Fibroblast of lung (primary cell): ENCODE measurements at regions not wholly inside any gene's neighbourhood (a gene's known extent, or its start where the extent isn't known, plus 50 kb on each side); places are given as distances from the start of the nearest gene placed in this dataset.

ENCODE experiments used
- EZH2 ChIP-seq: IDR thresholded peaks from 2 replicates; pipeline ENCODE4 v1.5.1; 2012; ENCODE audit warnings: low read length, control low read depth, mild to moderate bottlenecking; ENCODE audit errors: missing control alignments
- TF ChIP-seq, protein P1 (sequence below), 2 donors: IDR thresholded peaks in 1 of 2; conservative IDR thresholded peaks in 1 of 2; 1 replicate in 1 of 2; 2 replicates in 1 of 2; pipeline ENCODE4 v1.5.1; 2011 to 2012; ENCODE audit warnings: low read length in 2 of 2, control low read depth in 1 of 2, inconsistent platforms in 1 of 2, low read depth in 1 of 2, mild to moderate bottlenecking in 1 of 2

DNA sequence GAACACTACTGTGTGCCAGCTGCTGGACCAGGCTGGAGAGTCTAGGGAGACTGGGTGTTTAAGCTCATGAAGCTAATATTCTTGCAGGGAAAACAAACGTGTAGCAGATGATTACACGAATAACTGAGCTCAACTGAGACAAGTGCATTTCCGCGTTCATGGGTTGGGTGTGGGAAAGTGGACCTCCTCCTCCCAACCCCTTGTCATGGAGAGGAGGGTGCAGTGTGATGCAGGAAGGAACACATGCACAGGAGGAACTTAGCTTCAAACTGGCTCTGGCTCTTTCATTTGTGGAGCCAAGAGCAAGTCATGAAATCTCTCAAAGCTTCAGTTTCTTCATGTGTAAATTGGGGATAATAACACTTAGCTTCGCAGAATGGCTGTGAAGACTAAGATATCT is 204.3 kb downstream of the ARHGAP12 start:
- TF ChIP-seq, protein P1, sequence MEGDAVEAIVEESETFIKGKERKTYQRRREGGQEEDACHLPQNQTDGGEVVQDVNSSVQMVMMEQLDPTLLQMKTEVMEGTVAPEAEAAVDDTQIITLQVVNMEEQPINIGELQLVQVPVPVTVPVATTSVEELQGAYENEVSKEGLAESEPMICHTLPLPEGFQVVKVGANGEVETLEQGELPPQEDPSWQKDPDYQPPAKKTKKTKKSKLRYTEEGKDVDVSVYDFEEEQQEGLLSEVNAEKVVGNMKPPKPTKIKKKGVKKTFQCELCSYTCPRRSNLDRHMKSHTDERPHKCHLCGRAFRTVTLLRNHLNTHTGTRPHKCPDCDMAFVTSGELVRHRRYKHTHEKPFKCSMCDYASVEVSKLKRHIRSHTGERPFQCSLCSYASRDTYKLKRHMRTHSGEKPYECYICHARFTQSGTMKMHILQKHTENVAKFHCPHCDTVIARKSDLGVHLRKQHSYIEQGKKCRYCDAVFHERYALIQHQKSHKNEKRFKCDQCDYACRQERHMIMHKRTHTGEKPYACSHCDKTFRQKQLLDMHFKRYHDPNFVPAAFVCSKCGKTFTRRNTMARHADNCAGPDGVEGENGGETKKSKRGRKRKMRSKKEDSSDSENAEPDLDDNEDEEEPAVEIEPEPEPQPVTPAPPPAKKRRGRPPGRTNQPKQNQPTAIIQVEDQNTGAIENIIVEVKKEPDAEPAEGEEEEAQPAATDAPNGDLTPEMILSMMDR (conservative IDR thresholded peaks at IDR 0.05 in 1 of 2, IDR thresholded peaks at IDR 0.05 in 1 of 2; ENCODE audit: low read depth in 1 of 2, low read length in 2 of 2): no peak
- no peak for TF ChIP-seq EZH2
